ENCODE measurements at regions not wholly inside any gene's neighbourhood (a gene's known extent, or its start where the extent isn't known, plus 50 kb on each side); places are given as distances from the start of the nearest gene placed in this dataset.

DNA sequence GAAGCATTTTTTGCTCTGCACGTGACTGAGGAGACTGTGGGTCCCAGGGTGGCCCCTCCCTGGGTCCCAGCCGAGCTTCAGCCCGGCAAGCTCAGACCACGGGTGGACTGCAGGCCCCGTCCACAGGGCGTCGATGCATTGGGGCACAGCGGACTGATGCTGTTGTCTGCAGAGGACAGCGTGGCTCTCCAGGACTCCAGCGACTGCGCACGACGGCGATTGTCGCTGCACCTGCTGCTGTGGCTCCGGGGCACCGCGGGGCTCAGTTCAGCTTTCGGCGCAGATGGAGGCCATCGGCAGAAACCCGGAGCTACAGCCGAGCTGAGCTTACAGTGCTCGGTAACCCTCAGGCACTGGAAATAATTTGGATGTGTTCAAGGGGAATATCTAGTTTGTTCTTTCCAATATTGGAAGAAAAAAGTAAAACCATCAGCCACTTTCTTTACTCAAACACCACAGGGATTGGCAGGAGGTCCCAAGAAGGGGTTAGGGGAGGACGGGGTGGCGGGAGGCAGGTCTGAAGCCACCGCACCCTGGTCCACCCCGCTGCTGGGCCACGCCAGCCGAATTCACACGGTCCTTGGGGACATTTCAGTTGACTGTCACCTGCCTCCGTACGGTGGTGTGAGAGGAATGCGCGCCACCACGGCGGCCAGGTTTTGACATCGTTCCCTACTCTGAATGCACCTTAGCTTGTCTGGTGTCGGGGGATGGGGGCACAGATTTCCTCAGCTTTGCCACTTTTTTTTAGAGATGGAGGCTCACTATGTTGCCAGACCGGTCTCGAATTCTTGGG lies 88.7 kb upstream of the RPH3AL start:
- no peak for DNase-seq
- Histone ChIP-seq H2AFZ (ENCODE audit: low read depth) (no peak overlapping the region), H3K27me3 (ENCODE audit: insufficient read depth) (no peaks in the 10 kb centered on the region), H3K79me2 (ENCODE audit: insufficient read depth) (no peaks in the 10 kb centered on the region; the same call in 1 of the 2 replicates), H4K20me1 (ENCODE audit: insufficient read depth) (no peaks in the 10 kb centered on the region), H3F3A (replicated peaks; ENCODE audit: insufficient read depth) (no peaks in the 10 kb centered on the region), H3K4me3 (ENCODE audit: low read depth in 2 of 2, low read length in 1 of 2) (no peak overlapping the region), H3K9me2 (no peaks in the 10 kb centered on the region), H3K9ac (no peak overlapping the region), H3K27ac (ENCODE audit: low read depth in 2 of 2, low read length in 1 of 2) (no peak overlapping the region), H3K4me2 (no peak overlapping the region), H3K36me3 (replicated peaks in 1 of 2; ENCODE audit: control insufficient read depth in 1 of 2, insufficient read depth in 2 of 2, low read length in 1 of 2) (peaks cover 0 to 6% of the 10 kb centered on the region in 2 experiments), H3K9me3 (no peaks in the 10 kb centered on the region), H3K4me1 (ENCODE audit: control insufficient read depth in 1 of 2, insufficient read depth in 2 of 2, low read depth in 1 of 2, low read length in 1 of 2) (no peaks in the 10 kb centered on the region)
- CTCF ChIA-PET = interaction anchor here (0.9 to 2.1 kb wide), 2 partner anchors 29 to 259 kb away, joined by 3 to 8 read pairs; no protein-coding TSS in a partner anchor
- WGBS (ENCODE audit: low lambda C conversion rate) = 90% methylated on average over 21 of the region's 41 CpGs
- POLR2A ChIA-PET = no interaction called here
- TF ChIP-seq RCOR1 (IDR thresholded peaks at IDR 0.05; ENCODE audit: low read length) (no peak), ELF1 (IDR thresholded peaks at IDR 0.05) (no peak), EZH2phosphoT487 (IDR thresholded peaks at IDR 0.05; ENCODE audit: borderline replicate concordance, low read depth) (no peak), FOXJ3 (CRISPR knock-in tag; IDR thresholded peaks at IDR 0.05) (no peak), POLR2AphosphoS5 (IDR thresholded peaks at IDR 0.05; ENCODE audit: low read depth, low read length) (no peak), NRF1 (IDR thresholded peaks at IDR 0.05; ENCODE audit: low read depth, low read length) (no peak), JUND (IDR thresholded peaks at IDR 0.05) (no peak), TEAD4 (IDR thresholded peaks at IDR 0.05; ENCODE audit: borderline replicate concordance, insufficient read depth) (no peak), RFX5 (IDR thresholded peaks at IDR 0.05; ENCODE audit: low read length) (no peak), SIN3A (IDR thresholded peaks at IDR 0.05; ENCODE audit: borderline replicate concordance, low read depth, low read length) (no peak), NFIC (IDR thresholded peaks at IDR 0.05; ENCODE audit: borderline replicate concordance) (no peak)
- TF ChIP-seq, protein P1, sequence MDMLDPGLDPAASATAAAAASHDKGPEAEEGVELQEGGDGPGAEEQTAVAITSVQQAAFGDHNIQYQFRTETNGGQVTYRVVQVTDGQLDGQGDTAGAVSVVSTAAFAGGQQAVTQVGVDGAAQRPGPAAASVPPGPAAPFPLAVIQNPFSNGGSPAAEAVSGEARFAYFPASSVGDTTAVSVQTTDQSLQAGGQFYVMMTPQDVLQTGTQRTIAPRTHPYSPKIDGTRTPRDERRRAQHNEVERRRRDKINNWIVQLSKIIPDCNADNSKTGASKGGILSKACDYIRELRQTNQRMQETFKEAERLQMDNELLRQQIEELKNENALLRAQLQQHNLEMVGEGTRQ (IDR thresholded peaks at IDR 0.05; ENCODE audit: borderline replicate concordance, low read depth, low read length) = no peak
- TF ChIP-seq, protein P2, sequence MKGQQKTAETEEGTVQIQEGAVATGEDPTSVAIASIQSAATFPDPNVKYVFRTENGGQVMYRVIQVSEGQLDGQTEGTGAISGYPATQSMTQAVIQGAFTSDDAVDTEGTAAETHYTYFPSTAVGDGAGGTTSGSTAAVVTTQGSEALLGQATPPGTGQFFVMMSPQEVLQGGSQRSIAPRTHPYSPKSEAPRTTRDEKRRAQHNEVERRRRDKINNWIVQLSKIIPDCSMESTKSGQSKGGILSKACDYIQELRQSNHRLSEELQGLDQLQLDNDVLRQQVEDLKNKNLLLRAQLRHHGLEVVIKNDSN (IDR thresholded peaks at IDR 0.05; ENCODE audit: borderline replicate concordance, low read depth) = no peak
- TF ChIP-seq, protein P3, sequence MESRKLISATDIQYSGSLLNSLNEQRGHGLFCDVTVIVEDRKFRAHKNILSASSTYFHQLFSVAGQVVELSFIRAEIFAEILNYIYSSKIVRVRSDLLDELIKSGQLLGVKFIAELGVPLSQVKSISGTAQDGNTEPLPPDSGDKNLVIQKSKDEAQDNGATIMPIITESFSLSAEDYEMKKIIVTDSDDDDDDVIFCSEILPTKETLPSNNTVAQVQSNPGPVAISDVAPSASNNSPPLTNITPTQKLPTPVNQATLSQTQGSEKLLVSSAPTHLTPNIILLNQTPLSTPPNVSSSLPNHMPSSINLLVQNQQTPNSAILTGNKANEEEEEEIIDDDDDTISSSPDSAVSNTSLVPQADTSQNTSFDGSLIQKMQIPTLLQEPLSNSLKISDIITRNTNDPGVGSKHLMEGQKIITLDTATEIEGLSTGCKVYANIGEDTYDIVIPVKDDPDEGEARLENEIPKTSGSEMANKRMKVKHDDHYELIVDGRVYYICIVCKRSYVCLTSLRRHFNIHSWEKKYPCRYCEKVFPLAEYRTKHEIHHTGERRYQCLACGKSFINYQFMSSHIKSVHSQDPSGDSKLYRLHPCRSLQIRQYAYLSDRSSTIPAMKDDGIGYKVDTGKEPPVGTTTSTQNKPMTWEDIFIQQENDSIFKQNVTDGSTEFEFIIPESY (IDR thresholded peaks at IDR 0.05; ENCODE audit: borderline replicate concordance, low read depth) = no peak
- TF ChIP-seq, protein P4, sequence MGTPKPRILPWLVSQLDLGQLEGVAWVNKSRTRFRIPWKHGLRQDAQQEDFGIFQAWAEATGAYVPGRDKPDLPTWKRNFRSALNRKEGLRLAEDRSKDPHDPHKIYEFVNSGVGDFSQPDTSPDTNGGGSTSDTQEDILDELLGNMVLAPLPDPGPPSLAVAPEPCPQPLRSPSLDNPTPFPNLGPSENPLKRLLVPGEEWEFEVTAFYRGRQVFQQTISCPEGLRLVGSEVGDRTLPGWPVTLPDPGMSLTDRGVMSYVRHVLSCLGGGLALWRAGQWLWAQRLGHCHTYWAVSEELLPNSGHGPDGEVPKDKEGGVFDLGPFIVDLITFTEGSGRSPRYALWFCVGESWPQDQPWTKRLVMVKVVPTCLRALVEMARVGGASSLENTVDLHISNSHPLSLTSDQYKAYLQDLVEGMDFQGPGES (IDR thresholded peaks at IDR 0.05; ENCODE audit: low read depth, low read length) = no peak

Measured in SK-N-SH (cell line).